NT2/D1 (cell line): ENCODE measurements at regions not wholly inside any gene's neighbourhood (a gene's known extent, or its start where the extent isn't known, plus 50 kb on each side); places are given as distances from the start of the nearest gene placed in this dataset.

ENCODE experiments used
- SUZ12 ChIP-seq: IDR thresholded peaks from 2 replicates; pipeline ENCODE4 v1.6.1; 2011; ENCODE audit not compliant: insufficient read length, insufficient read depth; ENCODE audit errors: extremely low read depth
- YY1 ChIP-seq: IDR thresholded peaks from 2 replicates; pipeline ENCODE4 v1.6.1; 2011; ENCODE audit not compliant: insufficient read length, insufficient read depth
- ZNF274 ChIP-seq: IDR thresholded peaks from 2 replicates; pipeline ENCODE4 v1.6.1; 2011; ENCODE audit warnings: mild to moderate bottlenecking, low read depth, low read length

- TF ChIP-seq YY1 (no peak), SUZ12 (no peak), ZNF274 (no peak)
These were observed 347.6 kb downstream of the CDC5L start for GRCh38 chr6:44734886-44735629.
